Activated CD4-positive, alpha-beta T cell treated with anti-CD3 and anti-CD28 coated beads, Interleukin-2, amount 10 ng/mL, durations not matched to agents 24 days and 14 days (primary cell): ENCODE measurements at regions not wholly inside any gene's neighbourhood (a gene's known extent, or its start where the extent isn't known, plus 50 kb on each side); places are given as distances from the start of the nearest gene placed in this dataset.
"Not testable (repeated sequence)": the region's sequence is repeated elsewhere in the genome, so short reads cannot be mapped to it uniquely, and the experiment has no call there.

ENCODE experiments used
- DNase-seq: peaks from one replicate; pipeline ENCODE4 v3.0.0; 2022
- H3K27ac Mint-ChIP-seq: one replicate; pipeline ENCODE4 v1.8.0; 2022; ENCODE audit warnings: mild to moderate bottlenecking, mixed read lengths
- H3K27me3 Mint-ChIP-seq: one replicate; pipeline ENCODE4 v1.8.0; 2022; ENCODE audit warnings: mixed read lengths
- H3K36me3 Mint-ChIP-seq: one replicate; pipeline ENCODE4 v1.8.0; 2022; ENCODE audit warnings: low read depth, mild to moderate bottlenecking, mixed read lengths
- H3K4me1 Mint-ChIP-seq: one replicate; pipeline ENCODE4 v1.8.0; 2021; ENCODE audit warnings: mixed read lengths
- H3K4me3 Mint-ChIP-seq: one replicate; pipeline ENCODE4 v1.8.0; 2022; ENCODE audit warnings: mild to moderate bottlenecking, moderate library complexity, mixed read lengths
- H3K9me3 Mint-ChIP-seq: one replicate; pipeline ENCODE4 v1.8.0; 2021; ENCODE audit warnings: mixed read lengths
- intact Hi-C: fragments of 100-400 bp; cut with micrococcal nuclease; formaldehyde crosslinking; loops from one replicate; pipeline ENCODE4 v1.15.1; 2023

DNA sequence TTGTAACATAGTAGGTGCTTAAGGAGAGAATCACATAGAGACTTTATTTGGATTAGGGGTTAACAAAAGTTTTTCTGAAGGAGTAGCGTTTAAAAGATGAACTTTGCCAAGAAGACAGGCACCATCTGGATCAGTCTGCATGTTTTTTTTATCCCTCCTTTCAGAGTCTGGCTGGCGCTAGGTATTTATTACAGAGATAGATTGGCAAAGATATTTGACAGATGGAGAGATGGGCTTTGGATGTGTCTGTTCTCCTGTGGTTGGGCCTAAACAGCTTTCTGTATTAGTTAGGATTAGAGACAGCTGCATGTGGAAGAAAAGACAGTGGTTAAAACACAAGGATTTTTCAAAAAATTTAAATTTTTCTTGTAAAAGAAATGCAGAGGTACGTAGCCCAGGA lies 133.9 kb downstream of the C12orf75 start:
- intact Hi-C loops: no loop called here
- Mint-ChIP-seq H3K9me3 (no peaks in the 10 kb centered on the region), H3K27ac (no peak overlapping the region), H3K4me3 (no peak overlapping the region), H3K36me3 (no peaks in the 10 kb centered on the region), H3K4me1 (no peaks in the 10 kb centered on the region), H3K27me3 (peaks cover 17% of the 10 kb centered on the region)
- no peak for DNase-seq

DNA sequence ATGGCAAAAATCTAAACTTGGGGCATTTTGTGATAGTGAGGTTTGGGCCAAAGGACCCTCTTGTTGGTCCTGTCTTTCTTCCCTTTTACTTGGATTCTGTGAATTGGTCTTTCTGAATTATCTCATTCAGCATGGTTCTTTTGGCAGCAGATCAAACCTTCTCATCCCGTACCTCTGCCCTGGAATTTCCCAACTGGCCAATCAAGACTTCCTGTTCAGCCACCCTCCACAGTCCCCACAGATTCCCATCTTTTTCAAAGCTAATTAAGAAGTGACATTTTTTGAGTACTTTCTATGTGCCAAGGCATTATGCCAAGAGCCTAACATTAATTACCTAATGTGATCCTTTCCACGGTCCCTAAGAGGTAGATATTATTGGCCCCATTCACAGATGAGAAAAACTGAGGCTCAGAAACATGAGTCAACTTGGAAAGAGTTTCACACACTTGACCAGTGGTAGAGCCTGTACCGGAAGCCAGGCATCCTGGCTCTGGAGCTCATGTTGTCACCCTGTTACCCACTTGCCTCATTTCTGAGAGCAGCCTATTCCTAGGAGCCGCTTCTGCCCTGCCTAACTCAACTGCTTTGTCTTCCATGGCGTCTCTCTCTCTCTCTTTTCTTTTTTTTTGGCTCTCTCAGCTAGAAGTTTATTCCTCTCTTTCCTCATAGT lies 135.9 kb downstream of the C12orf75 start:
- no peak for DNase-seq
- Mint-ChIP-seq H3K9me3 (no peaks in the 10 kb centered on the region), H3K27ac (no peak overlapping the region), H3K4me3 (no peak overlapping the region), H3K27me3 (peaks cover 17% of the 10 kb centered on the region), H3K4me1 (no peaks in the 10 kb centered on the region), H3K36me3 (no peaks in the 10 kb centered on the region)
- intact Hi-C loops: no loop called here

DNA sequence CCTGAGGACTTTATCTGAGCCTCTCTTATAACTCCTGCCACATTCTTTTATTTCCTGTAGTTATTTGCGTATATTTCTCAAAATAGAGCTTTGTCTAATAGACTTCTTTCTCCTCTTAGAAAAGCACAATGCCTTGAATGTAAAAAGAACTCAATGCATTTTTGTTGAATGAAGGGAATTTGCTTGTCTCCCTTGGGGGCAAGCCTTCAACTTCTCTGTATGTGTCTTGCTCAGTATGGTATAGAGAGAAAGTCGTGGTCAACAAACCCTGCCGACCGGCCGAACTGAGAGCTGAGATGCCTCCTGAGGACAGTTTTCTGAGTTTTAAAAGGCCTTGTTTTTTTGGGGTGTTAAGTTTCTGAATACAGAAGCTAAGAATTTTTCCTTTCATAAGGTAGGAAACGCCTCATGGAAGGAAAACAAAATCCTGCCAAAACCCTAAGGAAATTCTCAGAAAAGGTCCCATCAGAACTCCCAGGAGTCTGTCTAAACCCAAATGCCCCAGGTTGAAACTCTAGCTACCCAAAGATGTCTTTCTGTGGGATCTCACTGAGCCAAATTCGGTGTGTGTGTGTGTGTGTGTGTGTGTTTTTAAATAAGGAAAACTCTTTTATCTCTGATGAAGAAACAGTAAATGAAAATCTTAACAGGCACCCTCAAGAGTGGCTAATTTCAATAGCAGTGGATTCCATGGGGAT lies 136.6 kb downstream of the C12orf75 start:
- intact Hi-C loops: no loop called here
- Mint-ChIP-seq H3K27ac (no peak overlapping the region), H3K4me3 (no peak overlapping the region), H3K36me3 (no peaks in the 10 kb centered on the region), H3K9me3 (no peaks in the 10 kb centered on the region), H3K4me1 (no peaks in the 10 kb centered on the region), H3K27me3 (peaks cover 17% of the 10 kb centered on the region)
- DNase-seq: no peak

DNA sequence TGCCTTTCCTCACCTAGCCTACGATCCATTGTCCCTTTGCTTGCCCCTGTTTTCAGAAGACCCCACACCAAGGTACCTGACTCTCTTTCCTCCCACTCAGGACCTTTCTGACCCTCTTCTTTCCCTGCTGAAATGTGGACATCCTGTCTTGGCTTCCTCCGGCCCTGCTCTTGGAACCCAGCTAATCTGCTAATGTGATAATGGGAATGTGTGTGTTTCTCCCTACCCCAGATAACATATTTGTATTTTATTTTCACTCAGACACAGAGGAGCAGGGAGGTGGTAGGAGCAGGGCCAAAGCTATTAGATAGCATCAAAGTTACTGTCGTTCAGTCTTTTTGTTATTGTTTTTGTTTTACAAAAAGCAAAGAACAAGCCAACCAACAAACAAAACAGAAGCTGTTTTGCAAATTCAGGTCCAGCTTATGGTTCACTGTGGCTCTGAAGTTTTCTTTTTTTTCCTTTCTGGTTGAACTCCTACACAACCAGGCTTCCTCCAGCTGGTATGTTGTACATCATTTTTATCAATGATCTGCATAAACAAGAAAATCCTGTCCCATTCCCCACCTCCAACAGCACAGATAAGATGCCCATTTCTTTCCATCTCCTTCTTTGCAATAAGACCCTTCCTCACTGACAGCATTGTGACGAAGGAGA lies 137.3 kb downstream of the C12orf75 start:
- Mint-ChIP-seq H3K27ac (no peak overlapping the region), H3K4me3 (no peak overlapping the region), H3K36me3 (no peaks in the 10 kb centered on the region), H3K27me3 (peaks cover 17% of the 10 kb centered on the region), H3K9me3 (no peaks in the 10 kb centered on the region), H3K4me1 (no peaks in the 10 kb centered on the region)
- intact Hi-C loops: no loop called here
- no peak for DNase-seq

DNA sequence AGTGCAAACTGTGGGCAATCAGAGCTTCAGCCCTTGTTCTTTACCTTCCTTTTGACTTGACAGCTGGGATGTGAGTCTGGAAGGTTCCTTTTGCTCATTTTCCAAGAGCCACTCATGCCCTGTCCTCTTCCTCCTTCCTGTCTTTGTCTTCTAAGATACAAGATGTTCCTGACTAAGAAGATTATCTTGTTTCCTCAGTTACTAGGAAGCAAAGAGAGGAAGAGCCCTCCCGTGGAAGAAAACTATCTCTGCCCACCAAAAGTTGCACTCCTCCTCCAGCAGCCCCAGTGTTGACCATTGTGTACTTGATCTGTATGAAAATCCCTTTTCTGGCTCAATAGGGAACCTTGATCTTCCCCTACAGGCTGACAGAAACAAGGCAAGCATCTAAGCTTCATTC lies 138.0 kb downstream of the C12orf75 start:
- DNase-seq: no peak
- no peak overlapping the region for H3K27ac Mint-ChIP-seq
- no peaks in the 10 kb centered on the region for H3K36me3 Mint-ChIP-seq
- no peak overlapping the region for H3K4me3 Mint-ChIP-seq
- no peaks in the 10 kb centered on the region for H3K9me3 Mint-ChIP-seq
- H3K27me3 Mint-ChIP-seq: peaks cover 17% of the 10 kb centered on the region
- intact Hi-C loops: no loop called here
- no peaks in the 10 kb centered on the region for H3K4me1 Mint-ChIP-seq

DNA sequence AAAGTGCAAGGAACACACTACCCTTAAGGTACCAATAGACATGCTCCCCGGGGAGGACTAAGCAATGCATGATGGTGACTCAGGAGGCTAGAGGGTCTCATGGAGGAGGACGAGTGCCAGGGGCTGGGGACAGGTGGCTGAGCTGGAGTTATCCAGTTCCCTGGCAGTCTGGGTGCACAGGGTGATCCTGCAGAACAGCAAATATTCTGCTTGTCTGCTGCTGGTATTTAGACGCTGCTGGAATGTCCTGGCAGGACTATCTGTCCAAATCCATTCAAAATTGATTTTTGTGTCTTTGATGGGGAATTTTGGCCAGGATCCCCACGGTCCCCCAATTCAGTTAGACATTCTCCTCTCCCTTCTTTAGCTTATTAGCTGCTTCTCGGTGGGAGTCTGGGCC lies 138.7 kb downstream of the C12orf75 start:
- Mint-ChIP-seq H3K36me3 (no peaks in the 10 kb centered on the region), H3K4me1 (no peaks in the 10 kb centered on the region)

DNA sequence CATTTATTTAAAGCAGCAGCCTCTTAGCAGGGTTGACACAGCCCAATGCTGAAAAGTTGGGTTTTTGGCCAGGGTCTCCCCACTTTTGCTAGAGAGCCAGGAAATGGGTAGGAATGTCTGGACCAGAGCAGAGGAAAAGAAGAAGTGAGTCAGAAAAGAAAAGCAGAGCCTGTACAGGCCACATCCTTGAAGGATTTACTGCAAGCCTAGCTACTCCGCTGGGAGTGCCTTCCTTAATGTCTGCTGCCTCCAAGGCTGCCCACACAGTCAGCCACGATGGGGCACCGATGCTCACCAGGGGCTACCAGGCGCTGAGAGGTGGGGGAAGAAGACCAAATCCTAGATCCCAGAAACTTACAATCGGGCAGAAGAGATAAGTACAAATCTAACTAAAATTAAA lies 139.2 kb downstream of the C12orf75 start:
- intact Hi-C loops: no loop called here
- no peaks in the 10 kb centered on the region for H3K4me1 Mint-ChIP-seq
- H3K27ac Mint-ChIP-seq: no peak overlapping the region
- no peaks in the 10 kb centered on the region for H3K9me3 Mint-ChIP-seq
- DNase-seq: no peak
- H3K27me3 Mint-ChIP-seq: peaks cover 12% of the 10 kb centered on the region
- no peak overlapping the region for H3K4me3 Mint-ChIP-seq
- no peaks in the 10 kb centered on the region for H3K36me3 Mint-ChIP-seq

More for the DNA sequence above, 138.7 kb downstream of the C12orf75 start:
- H3K27me3 Mint-ChIP-seq: peaks cover 14% of the 10 kb centered on the region
- H3K9me3 Mint-ChIP-seq: no peaks in the 10 kb centered on the region
- intact Hi-C loops: no loop called here
- no peak overlapping the region for H3K4me3 Mint-ChIP-seq
- no peak overlapping the region for H3K27ac Mint-ChIP-seq
- DNase-seq: no peak

DNA sequence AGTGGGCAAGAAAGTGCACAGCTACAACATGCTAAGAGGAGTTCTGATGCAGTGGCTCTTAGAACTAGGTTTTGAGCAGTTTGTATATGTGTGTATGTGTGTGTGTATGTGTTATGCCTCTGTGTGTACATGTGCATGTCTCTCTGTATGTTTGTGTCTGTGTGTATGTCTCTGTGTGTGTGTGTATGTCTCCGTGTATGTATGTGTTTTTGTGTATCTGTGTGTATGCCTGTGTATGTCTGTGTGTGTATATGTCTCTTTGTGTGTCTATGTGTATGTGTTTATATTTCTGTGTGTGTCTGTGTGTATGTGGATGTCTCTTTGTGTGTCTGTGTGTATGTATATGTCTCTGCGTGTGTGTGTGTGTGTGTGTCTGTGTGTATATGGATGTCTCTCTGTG lies 139.6 kb downstream of the C12orf75 start:
- Mint-ChIP-seq H3K36me3 (no peaks in the 10 kb centered on the region), H3K27ac (no peak overlapping the region), H3K9me3 (no peaks in the 10 kb centered on the region), H3K4me1 (no peaks in the 10 kb centered on the region), H3K4me3 (no peak overlapping the region), H3K27me3 (peaks cover 12% of the 10 kb centered on the region)
- intact Hi-C loops: no loop called here
- no peak for DNase-seq

DNA sequence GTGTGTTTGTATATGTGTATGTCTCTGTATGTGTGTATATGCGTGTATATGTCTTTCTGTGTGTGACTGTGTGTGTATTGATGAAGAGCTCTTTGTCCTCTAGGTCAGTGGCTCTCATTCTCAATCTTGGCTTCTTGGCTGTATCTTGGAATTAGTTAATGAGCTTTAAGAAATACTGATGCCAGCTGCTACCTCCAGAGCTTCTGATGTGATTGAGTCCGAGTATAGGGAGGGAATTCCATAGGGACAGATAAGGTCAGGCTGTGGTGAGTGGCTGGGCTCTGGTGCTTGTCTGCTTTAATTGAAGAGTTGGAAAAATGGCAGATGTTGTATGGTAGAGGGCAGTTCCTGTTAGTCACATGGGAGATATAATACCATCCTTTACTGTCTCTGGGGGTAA lies 140.1 kb downstream of the C12orf75 start:
- no peak overlapping the region for H3K27ac Mint-ChIP-seq
- DNase-seq: no peak
- H3K4me1 Mint-ChIP-seq: no peaks in the 10 kb centered on the region
- H3K4me3 Mint-ChIP-seq: no peak overlapping the region
- intact Hi-C loops: no loop called here
- no peaks in the 10 kb centered on the region for H3K36me3 Mint-ChIP-seq
- H3K9me3 Mint-ChIP-seq: no peaks in the 10 kb centered on the region
- peaks cover 12% of the 10 kb centered on the region for H3K27me3 Mint-ChIP-seq

DNA sequence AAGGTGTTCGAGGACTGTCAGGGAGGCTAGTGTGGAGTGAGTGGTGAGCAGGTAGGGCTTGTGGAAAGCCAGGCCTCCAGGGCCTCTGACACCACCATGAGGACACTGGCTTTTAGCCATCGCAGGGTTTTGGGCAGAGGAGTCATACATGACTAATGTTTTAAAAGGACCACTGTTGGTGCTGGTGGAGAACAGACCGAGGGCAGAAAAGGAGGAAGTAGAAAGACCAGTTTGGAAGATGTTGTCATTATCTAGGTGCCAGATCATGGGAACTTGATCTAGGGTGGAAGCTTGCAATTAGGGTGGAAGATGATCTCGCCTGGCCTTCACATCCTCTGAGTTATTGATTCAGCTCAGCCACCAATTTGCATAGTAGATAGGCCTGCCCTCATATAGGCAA lies 144.2 kb downstream of the C12orf75 start:
- no peak for DNase-seq
- no peak overlapping the region for H3K27ac Mint-ChIP-seq
- no peak overlapping the region for H3K4me3 Mint-ChIP-seq
- no peaks in the 10 kb centered on the region for H3K9me3 Mint-ChIP-seq
- intact Hi-C loops: no loop called here
- no peaks in the 10 kb centered on the region for H3K36me3 Mint-ChIP-seq
- no peaks in the 10 kb centered on the region for H3K27me3 Mint-ChIP-seq
- no peaks in the 10 kb centered on the region for H3K4me1 Mint-ChIP-seq

DNA sequence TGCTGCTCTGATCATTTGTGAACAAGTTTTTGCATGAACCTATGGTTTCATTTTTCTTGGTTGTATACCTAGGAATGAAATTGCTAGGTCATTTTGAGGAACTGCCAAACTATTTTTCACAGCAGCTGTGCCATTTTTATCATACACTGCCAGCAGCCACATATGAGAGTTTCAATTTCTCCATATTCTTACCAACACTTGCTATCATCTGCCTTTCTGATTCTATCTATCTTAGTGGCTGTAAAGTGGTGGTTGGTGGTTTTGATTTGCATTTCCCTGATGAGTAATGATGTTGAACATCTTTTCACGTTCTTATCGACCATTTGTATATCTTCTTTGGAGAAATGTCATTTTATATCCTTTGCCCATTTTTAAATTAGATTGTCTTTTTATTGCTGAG lies 146.1 kb downstream of the C12orf75 start:
- no peak for DNase-seq
- intact Hi-C loops: no loop called here
- no peaks in the 10 kb centered on the region for H3K27me3 Mint-ChIP-seq
- no peaks in the 10 kb centered on the region for H3K4me1 Mint-ChIP-seq
- no peak overlapping the region for H3K27ac Mint-ChIP-seq
- no peaks in the 10 kb centered on the region for H3K36me3 Mint-ChIP-seq
- no peak overlapping the region for H3K4me3 Mint-ChIP-seq
- no peaks in the 10 kb centered on the region for H3K9me3 Mint-ChIP-seq

DNA sequence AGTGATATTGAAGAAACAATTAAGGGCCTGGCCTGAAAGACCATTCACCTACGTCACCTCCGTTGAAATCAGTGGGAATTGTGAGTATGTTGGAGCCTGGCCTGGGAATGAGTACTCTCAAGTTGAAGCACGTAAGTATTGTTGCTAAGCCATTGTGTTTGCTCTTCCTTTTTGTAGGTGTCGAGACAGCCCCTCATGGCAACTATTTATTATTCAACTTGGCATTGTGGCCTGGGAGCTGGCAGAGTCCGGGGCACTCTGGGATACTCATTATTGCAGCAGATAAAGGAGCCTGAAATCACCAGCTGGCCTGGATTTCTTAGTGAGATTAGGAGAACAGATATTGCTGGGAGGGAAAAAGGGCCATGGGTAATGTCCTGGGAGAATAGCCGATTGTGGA lies 147.4 kb downstream of the C12orf75 start:
- Mint-ChIP-seq H3K4me3 (no peak overlapping the region), H3K4me1 (no peaks in the 10 kb centered on the region), H3K27me3 (peaks cover 2% of the 10 kb centered on the region), H3K9me3 (no peaks in the 10 kb centered on the region), H3K36me3 (no peaks in the 10 kb centered on the region), H3K27ac (no peak overlapping the region)
- intact Hi-C loops: no loop called here
- DNase-seq: no peak

DNA sequence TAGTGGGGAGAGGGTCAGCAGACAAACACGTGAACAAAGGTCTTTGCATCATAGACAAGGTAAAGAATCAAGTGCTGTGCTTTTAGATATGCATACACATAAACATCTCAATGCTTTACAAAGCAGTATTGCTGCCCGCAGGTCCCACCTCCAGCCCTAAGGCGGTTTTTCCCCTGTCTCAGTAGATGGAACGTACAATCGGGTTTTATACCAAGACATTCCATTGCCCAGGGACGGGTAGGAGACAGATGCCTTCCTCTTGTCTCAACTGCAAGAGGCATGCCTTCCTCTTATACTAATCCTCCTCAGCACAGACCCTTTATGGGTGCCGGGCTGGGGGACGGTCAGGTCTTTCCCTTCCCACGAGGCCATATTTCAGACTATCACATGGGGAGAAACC lies 148.3 kb downstream of the C12orf75 start:
- H3K27ac Mint-ChIP-seq, intact Hi-C loops, DNase-seq, H3K4me3 Mint-ChIP-seq, H3K36me3 Mint-ChIP-seq, H3K27me3 Mint-ChIP-seq, H3K4me1 Mint-ChIP-seq, H3K9me3 Mint-ChIP-seq: not testable (repeated sequence)

DNA sequence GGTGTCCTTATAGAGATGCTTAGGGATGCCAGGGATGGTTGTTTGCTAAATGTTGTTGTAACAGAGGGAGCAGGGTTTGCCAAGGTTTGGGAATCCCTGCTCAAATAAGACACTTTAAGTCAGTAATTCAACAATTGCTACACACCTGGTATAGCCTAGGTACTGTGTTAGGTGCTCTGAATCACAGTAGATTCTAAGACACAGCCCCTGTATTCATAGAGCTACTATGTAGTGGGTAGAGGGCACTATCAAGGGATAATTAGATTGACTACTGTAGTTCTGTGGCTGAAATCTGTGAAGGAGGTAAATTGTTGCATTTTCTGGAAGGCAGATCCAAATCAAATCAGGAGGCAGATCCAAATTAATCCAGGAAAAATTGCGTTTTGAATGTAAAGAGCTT lies 149.2 kb downstream of the C12orf75 start:
- no peak overlapping the region for H3K4me3 Mint-ChIP-seq
- no peaks in the 10 kb centered on the region for H3K9me3 Mint-ChIP-seq
- DNase-seq: no peak
- peaks cover 10% of the 10 kb centered on the region for H3K27me3 Mint-ChIP-seq
- H3K36me3 Mint-ChIP-seq: no peaks in the 10 kb centered on the region
- no peak overlapping the region for H3K27ac Mint-ChIP-seq
- no peaks in the 10 kb centered on the region for H3K4me1 Mint-ChIP-seq
- intact Hi-C loops: no loop called here
